CD14-positive monocyte (primary cell): ENCODE measurements at regions not wholly inside any gene's neighbourhood (a gene's known extent, or its start where the extent isn't known, plus 50 kb on each side); places are given as distances from the start of the nearest gene placed in this dataset.

ENCODE experiments used
- DNase-seq, 3 donors: peaks; one replicate each; pipeline ENCODE4 v3.0.0-alpha.2; 2011 to 2022
- H2AFZ ChIP-seq: 2 replicates; pipeline ENCODE4 v1.6.0; 2012; ENCODE audit warnings: mild to moderate bottlenecking, low read depth, low read length, inconsistent platforms; ENCODE audit not compliant: insufficient read depth, poor library complexity, severe bottlenecking
- H3K27ac ChIP-seq, 2 donors: 1 replicate in 1 of 2; 2 replicates in 1 of 2; pipeline ENCODE4 v1.5.1; 2012 to 2013; ENCODE audit warnings: low read length in 2 of 2, control low read depth in 1 of 2, inconsistent platforms in 1 of 2, low read depth in 1 of 2, mild to moderate bottlenecking in 1 of 2
- H3K27me3 ChIP-seq, 2 donors: one replicate each; pipeline versions ENCODE4 v1.6.0 to v1.6.1; 2011 to 2013; ENCODE audit warnings: low read length in 2 of 2; ENCODE audit not compliant: control insufficient read depth in 2 of 2, insufficient read depth in 2 of 2
- H3K36me3 ChIP-seq, 2 donors: replicated peaks in 1 of 2; 1 replicate in 1 of 2; 2 replicates in 1 of 2; pipeline versions ENCODE4 v1.5.1 to v1.6.1; 2012 to 2013; ENCODE audit warnings: low read length in 2 of 2, control low read depth in 1 of 2, inconsistent platforms in 1 of 2, mild to moderate bottlenecking in 1 of 2; ENCODE audit not compliant: insufficient read depth in 2 of 2, control insufficient read depth in 1 of 2
- H3K4me1 ChIP-seq, 2 donors: 1 replicate in 1 of 2; 2 replicates in 1 of 2; pipeline versions ENCODE4 v1.5.1 to v1.6.1; 2012 to 2013; ENCODE audit warnings: low read length in 2 of 2, control low read depth in 1 of 2, inconsistent platforms in 1 of 2, mild to moderate bottlenecking in 1 of 2, moderate library complexity in 1 of 2; ENCODE audit not compliant: insufficient read depth in 2 of 2, control insufficient read depth in 1 of 2
- H3K4me2 ChIP-seq: replicated peaks from 2 replicates; pipeline ENCODE3; 2012; ENCODE audit warnings: low read length, moderate library complexity, mild to moderate bottlenecking; ENCODE audit not compliant: poor library complexity, severe bottlenecking; ENCODE audit errors: extremely low read depth
- H3K4me3 ChIP-seq, 3 experiments: fragments of 200-600 bp in 1 of 3; sonication (generic) in 1 of 3; replicated peaks in 1 of 3; 1 replicate in 2 of 3; 2 replicates in 1 of 3; pipeline ENCODE4 v1.5.1; 2011 to 2013; ENCODE audit warnings: low read length in 3 of 3, mild to moderate bottlenecking in 3 of 3, control low read depth in 2 of 3, low read depth in 2 of 3, inconsistent platforms in 1 of 3, moderate library complexity in 1 of 3
- H3K79me2 ChIP-seq: 2 replicates; pipeline ENCODE4 v1.6.0; 2012; ENCODE audit warnings: mild to moderate bottlenecking, control low read depth, inconsistent platforms, low read length, moderate library complexity; ENCODE audit not compliant: insufficient read depth
- H3K9ac ChIP-seq: 2 replicates; pipeline ENCODE4 v1.6.0; 2017; ENCODE audit warnings: low read length, mild to moderate bottlenecking; ENCODE audit not compliant: insufficient read depth, poor library complexity, severe bottlenecking
- H3K9me3 ChIP-seq, 2 donors: replicated peaks in 1 of 2; 1 replicate in 1 of 2; 2 replicates in 1 of 2; pipeline versions ENCODE4 v1.5.1 to v1.6.1; 2012 to 2013; ENCODE audit warnings: low read length in 2 of 2, control low read depth in 1 of 2; ENCODE audit not compliant: control insufficient read depth in 1 of 2, insufficient read depth in 1 of 2
- H4K20me1 ChIP-seq: 2 replicates; pipeline ENCODE4 v1.6.0; 2012; ENCODE audit warnings: mild to moderate bottlenecking, low read length, control low read depth, moderate library complexity; ENCODE audit not compliant: insufficient read depth
- H3K27ac Mint-ChIP-seq, 7 donors: one replicate each; pipeline ENCODE4 v1.8.0; 2020; ENCODE audit warnings: mild to moderate bottlenecking in 7 of 7, mixed read lengths in 7 of 7, moderate library complexity in 6 of 7, inconsistent platforms in 2 of 7
- H3K27me3 Mint-ChIP-seq, 3 donors: one replicate each; pipeline ENCODE4 v1.8.0; 2021 to 2022; ENCODE audit warnings: low read depth in 3 of 3, mild to moderate bottlenecking in 3 of 3, mixed read lengths in 3 of 3, moderate library complexity in 3 of 3, inconsistent platforms in 1 of 3
- H3K36me3 Mint-ChIP-seq, 2 donors: one replicate each; pipeline ENCODE4 v1.8.0; 2020; ENCODE audit warnings: mixed read lengths in 2 of 2, inconsistent platforms in 1 of 2, mild to moderate bottlenecking in 1 of 2
- H3K4me1 Mint-ChIP-seq: one replicate; pipeline ENCODE4 v1.8.0; 2020; ENCODE audit warnings: mild to moderate bottlenecking, mixed read lengths
- H3K4me3 Mint-ChIP-seq, 2 donors: one replicate each; pipeline ENCODE4 v1.8.0; 2020; ENCODE audit warnings: mild to moderate bottlenecking in 2 of 2, mixed read lengths in 2 of 2, moderate library complexity in 1 of 2
- H3K9me3 Mint-ChIP-seq, 7 donors: one replicate each; pipeline ENCODE4 v1.8.0; 2020 to 2022; ENCODE audit warnings: mixed read lengths in 7 of 7, mild to moderate bottlenecking in 6 of 7, moderate library complexity in 6 of 7, inconsistent platforms in 2 of 7
- CTCF ChIP-seq: fragments of 200-600 bp; IDR thresholded peaks from one replicate; pipeline ENCODE4 v1.8.0; 2022; ENCODE audit warnings: antibody characterized with exemption, mild to moderate bottlenecking
- WGBS: methylation state at CpG from one replicate; pipeline ENCODE4 v1.1.5; 2013; ENCODE audit warnings: missing lambda C conversion rate; ENCODE audit not compliant: insufficient coverage; 5-methylcytosine and 5-hydroxymethylcytosine counted together
- intact Hi-C, 2 donors: fragments of 100-400 bp; cut with micrococcal nuclease; formaldehyde crosslinking; loops; one replicate each; pipeline versions ENCODE4 v1.15.0 to v1.15.1; 2023

DNA sequence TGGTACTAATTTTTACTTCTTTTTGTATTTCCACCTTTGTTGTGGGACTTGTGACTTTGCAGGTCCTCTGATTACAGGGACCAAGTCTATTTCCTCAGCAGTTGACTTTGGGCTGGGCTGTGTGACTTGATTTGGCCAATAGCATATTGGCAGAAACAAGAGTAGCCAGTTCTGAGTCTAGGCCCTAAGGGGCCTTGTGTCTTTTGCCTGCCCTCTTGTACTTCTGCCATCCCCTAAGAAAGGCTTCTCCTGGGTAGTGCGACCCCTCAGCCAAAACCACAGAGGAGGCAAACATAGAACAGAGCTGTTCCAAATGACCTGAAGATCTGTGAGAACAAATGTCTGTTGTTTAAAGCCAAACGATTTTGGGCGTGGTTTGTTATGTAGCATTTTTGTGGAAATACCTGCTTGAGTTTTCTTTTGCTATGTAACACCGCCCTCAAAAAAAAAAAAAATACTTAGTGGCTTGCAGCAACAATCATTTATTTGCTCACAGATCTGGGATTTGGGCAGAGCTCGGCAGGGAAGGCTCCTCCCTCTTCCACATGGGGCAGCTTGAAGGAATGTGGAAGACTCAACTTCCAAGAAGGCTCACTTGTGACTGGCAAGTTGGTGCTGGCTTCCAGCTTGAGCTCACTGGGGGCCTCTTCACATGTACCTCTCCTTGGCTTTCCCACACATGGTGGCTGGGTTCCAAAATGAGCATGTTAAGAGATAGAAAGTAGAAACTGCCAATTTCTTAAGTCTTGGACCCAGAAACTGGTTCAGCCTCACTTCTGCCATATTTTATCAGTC is 423.0 kb upstream of the CNKSR2 start:
- WGBS: no CpG with 5 or more reads among the region's 5 CpGs
- H3K36me3 Mint-ChIP-seq: no peaks in the 10 kb centered on the region
- DNase-seq: no peak
- TF ChIP-seq CTCF: no peak
- no peak overlapping the region for H3K27ac ChIP-seq
- intact Hi-C loops: no loop called here
- no peak overlapping the region for H2AFZ ChIP-seq
- H3K4me1 Mint-ChIP-seq: no peaks in the 10 kb centered on the region
- H3K9me3 ChIP-seq: no peaks in the 10 kb centered on the region
- no peak overlapping the region for H3K4me2 ChIP-seq
- no peak overlapping the region for H3K4me3 ChIP-seq
- no peaks in the 10 kb centered on the region for H3K27me3 Mint-ChIP-seq
- H3K36me3 ChIP-seq: no peaks in the 10 kb centered on the region
- H3K27ac Mint-ChIP-seq: no peak overlapping the region
- H4K20me1 ChIP-seq: no peaks in the 10 kb centered on the region
- H3K79me2 ChIP-seq: no peaks in the 10 kb centered on the region
- peaks cover 0 to 7% (median 1%) of the 10 kb centered on the region in 7 donors for H3K9me3 Mint-ChIP-seq
- H3K9ac ChIP-seq: no peak overlapping the region
- no peak overlapping the region for H3K4me3 Mint-ChIP-seq
- no peaks in the 10 kb centered on the region for H3K4me1 ChIP-seq
- no peaks in the 10 kb centered on the region for H3K27me3 ChIP-seq

DNA sequence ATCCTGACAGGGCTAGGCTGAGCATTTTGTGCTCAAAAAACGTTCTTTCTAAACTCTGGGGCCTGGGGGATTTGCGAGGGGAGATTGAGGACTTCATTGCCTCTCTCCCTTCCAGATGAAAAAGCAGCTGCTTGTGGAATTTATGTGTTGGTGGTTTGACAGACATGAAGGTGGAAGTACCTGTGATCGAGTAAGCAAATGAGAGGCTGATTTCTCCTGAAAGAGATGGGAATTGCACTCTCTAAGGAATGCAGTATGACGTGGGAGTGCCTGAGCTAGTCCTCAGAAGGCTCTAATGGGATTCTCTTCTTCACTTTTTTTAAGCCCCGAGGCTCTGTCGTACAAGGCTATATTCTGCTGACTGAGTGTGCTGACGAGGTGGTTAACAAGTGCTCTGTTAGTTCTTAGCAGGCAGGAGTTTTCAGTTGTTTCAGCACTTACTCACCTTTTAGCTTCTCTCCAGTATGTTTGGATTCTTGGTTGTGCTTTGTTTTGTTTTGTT is 426.8 kb upstream of the CNKSR2 start:
- no peaks in the 10 kb centered on the region for H3K27me3 ChIP-seq
- no peaks in the 10 kb centered on the region for H3K79me2 ChIP-seq
- H3K27ac Mint-ChIP-seq: no peak overlapping the region
- H3K27ac ChIP-seq: no peak overlapping the region
- no peaks in the 10 kb centered on the region for H4K20me1 ChIP-seq
- no peaks in the 10 kb centered on the region for H3K36me3 ChIP-seq
- no peak overlapping the region for H3K4me3 ChIP-seq
- H3K4me1 ChIP-seq: no peaks in the 10 kb centered on the region
- no peak overlapping the region for H3K4me2 ChIP-seq
- no peaks in the 10 kb centered on the region for H3K36me3 Mint-ChIP-seq
- H3K9me3 Mint-ChIP-seq: peaks cover 0 to 3% (median 0%) of the 10 kb centered on the region in 7 donors
- no peak overlapping the region for H2AFZ ChIP-seq
- H3K4me1 Mint-ChIP-seq: no peaks in the 10 kb centered on the region
- no peak overlapping the region for H3K4me3 Mint-ChIP-seq
- DNase-seq: no peak
- no peak for TF ChIP-seq CTCF
- no peak overlapping the region for H3K9ac ChIP-seq
- intact Hi-C loops: no loop called here
- no CpG with 5 or more reads among the region's 7 CpGs for WGBS
- H3K9me3 ChIP-seq: no peaks in the 10 kb centered on the region
- no peaks in the 10 kb centered on the region for H3K27me3 Mint-ChIP-seq
